GM13977 (cell line): ENCODE measurements at regions not wholly inside any gene's neighbourhood (a gene's known extent, or its start where the extent isn't known, plus 50 kb on each side); places are given as distances from the start of the nearest gene placed in this dataset.

Experiments
- DNase-seq: peaks from one replicate; pipeline ENCODE4 v3.0.0; 2012; ENCODE audit warnings: low spot score
- in situ Hi-C: fragments of 300-500 bp; cut with MboI; formaldehyde crosslinking; loops from one replicate; pipeline ENCODE4 v1.12.0; 2022; ENCODE audit warnings: low sequenced_read_pairs, low pct_unique_long_range_greater_than_20kb, mixed read lengths, inconsistent platforms; ENCODE audit not compliant: unreplicated experiment
- TF ChIP-seq, protein P1 (sequence below): IDR thresholded peaks from 2 replicates; pipeline ENCODE4 v1.5.1; 2012; ENCODE audit warnings: mild to moderate bottlenecking, control low read depth; ENCODE audit not compliant: insufficient read depth; ENCODE audit errors: extremely low read depth, missing control alignments

DNA sequence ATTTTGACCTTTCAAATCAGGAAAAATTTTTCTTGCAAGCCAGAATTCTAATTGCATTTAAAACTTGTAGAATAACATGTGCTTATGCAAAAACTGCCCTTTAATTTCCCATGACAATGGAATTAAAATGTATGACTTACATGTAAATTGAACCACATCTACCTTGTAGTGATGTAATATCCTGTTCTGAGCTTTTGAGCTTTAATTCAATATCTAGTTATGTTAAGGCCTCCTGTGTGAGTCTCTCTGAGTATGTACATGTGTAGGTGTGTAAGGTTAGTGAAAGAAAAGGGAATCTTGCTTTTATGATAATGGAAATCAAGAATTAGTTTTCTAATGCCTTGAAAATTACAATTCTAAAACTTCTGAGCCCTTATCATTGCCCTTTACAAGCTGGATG is 344.8 kb upstream of the AKR1E2 start:
- in situ Hi-C loops = no loop called here
- TF ChIP-seq, protein P1, sequence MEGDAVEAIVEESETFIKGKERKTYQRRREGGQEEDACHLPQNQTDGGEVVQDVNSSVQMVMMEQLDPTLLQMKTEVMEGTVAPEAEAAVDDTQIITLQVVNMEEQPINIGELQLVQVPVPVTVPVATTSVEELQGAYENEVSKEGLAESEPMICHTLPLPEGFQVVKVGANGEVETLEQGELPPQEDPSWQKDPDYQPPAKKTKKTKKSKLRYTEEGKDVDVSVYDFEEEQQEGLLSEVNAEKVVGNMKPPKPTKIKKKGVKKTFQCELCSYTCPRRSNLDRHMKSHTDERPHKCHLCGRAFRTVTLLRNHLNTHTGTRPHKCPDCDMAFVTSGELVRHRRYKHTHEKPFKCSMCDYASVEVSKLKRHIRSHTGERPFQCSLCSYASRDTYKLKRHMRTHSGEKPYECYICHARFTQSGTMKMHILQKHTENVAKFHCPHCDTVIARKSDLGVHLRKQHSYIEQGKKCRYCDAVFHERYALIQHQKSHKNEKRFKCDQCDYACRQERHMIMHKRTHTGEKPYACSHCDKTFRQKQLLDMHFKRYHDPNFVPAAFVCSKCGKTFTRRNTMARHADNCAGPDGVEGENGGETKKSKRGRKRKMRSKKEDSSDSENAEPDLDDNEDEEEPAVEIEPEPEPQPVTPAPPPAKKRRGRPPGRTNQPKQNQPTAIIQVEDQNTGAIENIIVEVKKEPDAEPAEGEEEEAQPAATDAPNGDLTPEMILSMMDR = no peak
- DNase-seq = no peak

- TF ChIP-seq, protein P1 = no peak
- DNase-seq = no peak
- in situ Hi-C loops = no loop called here
Observed at GRCh38 chr10:4479342-4479741, 346.7 kb upstream of the AKR1E2 start.

GRCh38 chr10:4477664-4478063 is 348.3 kb upstream of the AKR1E2 start:
- DNase-seq = no peak
- TF ChIP-seq, protein P1 = no peak
- in situ Hi-C loops = no loop called here

- DNase-seq = no peak
- TF ChIP-seq, protein P1 = no peak
- in situ Hi-C loops = no loop called here
Observed at GRCh38 chr10:4475827-4476490, 350.0 kb upstream of the AKR1E2 start.

GRCh38 chr10:4474829-4475228 is 351.2 kb upstream of the AKR1E2 start:
- DNase-seq = no peak
- TF ChIP-seq, protein P1 = no peak
- in situ Hi-C loops = no loop called here

DNA sequence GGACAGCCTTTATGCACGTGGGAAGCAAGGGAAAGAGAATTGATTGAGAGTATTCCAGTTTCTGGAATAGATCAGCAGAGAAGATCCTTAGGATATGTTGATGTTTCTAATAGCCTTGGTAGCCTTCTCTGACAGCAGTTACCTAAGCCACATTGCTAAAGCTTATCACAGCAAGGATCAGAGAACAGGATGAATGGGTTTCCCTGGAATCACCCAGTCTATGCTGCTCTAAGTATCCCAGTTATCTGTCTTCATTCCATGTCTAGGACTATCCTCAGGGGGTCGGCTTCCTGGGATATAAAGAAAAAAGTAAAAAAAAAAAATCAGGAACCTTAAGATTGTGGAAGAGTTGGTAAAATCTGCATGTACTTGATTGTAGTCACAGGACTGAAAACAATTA is 352.0 kb upstream of the AKR1E2 start:
- TF ChIP-seq, protein P1 = no peak

More for the DNA sequence above, 352.0 kb upstream of the AKR1E2 start:
- in situ Hi-C loops = no loop called here
- DNase-seq = no peak
